ENCODE measurements at regions not wholly inside any gene's neighbourhood (a gene's known extent, or its start where the extent isn't known, plus 50 kb on each side); places are given as distances from the start of the nearest gene placed in this dataset.

DNA sequence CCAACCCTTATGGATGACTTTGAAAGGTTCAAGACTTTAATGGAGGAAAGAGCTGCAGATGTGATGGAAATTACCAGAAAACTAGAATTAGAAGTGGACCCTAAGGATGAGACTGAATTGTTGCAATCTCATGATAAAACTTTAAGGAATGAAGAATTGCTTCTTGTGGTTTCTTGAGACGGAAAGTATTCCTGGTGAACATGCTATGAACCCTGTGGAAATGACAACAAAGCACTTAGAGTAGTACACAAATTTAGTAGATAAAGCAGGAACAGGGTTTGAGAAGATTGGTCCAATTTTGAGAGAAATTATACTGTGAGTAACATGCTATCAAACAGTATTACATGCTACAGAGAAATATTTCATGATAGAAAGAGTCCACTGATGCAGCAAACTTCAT is 215.4 kb downstream of the OMA1 start:
- no peak for DNase-seq (ENCODE audit: low spot score)
- H3K9me3 Mint-ChIP-seq (ENCODE audit: low read depth), result no peaks in the 10 kb centered on the region
- no peak overlapping the region for H3K27ac Mint-ChIP-seq (ENCODE audit: unreplicated experiment)
- H3K36me3 Mint-ChIP-seq (ENCODE audit: low read depth), result no peaks in the 10 kb centered on the region
- no peak overlapping the region for H3K4me3 Mint-ChIP-seq (ENCODE audit: unreplicated experiment)
- no peaks in the 10 kb centered on the region for H3K27me3 Mint-ChIP-seq (ENCODE audit: low read depth)
- TF ChIP-seq, protein P1, sequence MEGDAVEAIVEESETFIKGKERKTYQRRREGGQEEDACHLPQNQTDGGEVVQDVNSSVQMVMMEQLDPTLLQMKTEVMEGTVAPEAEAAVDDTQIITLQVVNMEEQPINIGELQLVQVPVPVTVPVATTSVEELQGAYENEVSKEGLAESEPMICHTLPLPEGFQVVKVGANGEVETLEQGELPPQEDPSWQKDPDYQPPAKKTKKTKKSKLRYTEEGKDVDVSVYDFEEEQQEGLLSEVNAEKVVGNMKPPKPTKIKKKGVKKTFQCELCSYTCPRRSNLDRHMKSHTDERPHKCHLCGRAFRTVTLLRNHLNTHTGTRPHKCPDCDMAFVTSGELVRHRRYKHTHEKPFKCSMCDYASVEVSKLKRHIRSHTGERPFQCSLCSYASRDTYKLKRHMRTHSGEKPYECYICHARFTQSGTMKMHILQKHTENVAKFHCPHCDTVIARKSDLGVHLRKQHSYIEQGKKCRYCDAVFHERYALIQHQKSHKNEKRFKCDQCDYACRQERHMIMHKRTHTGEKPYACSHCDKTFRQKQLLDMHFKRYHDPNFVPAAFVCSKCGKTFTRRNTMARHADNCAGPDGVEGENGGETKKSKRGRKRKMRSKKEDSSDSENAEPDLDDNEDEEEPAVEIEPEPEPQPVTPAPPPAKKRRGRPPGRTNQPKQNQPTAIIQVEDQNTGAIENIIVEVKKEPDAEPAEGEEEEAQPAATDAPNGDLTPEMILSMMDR (IDR thresholded peaks at IDR 0.05), result no peak
- H3K4me1 Mint-ChIP-seq (ENCODE audit: low read depth), result peaks cover 4% of the 10 kb centered on the region

DNA sequence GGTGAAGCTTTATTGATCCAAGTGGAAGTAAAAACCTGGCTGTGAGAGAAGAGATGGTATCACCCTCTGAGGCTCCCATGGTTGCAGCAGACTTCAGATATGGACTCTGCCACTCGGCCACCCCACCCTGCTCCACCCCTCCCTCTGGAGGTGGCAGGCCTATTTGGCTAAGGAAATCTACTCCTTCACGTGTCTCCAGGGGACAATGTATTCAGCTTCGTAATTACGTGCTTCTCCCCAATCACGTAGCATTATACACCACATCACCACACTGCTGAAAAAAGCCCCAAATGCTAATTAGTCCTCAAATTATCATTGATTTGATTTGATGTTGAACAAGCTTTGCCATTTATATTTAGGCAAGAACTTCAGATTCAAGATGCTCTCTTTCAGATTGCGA is 220.7 kb downstream of the OMA1 start:
- DNase-seq (ENCODE audit: low spot score), result no peak

DNA sequence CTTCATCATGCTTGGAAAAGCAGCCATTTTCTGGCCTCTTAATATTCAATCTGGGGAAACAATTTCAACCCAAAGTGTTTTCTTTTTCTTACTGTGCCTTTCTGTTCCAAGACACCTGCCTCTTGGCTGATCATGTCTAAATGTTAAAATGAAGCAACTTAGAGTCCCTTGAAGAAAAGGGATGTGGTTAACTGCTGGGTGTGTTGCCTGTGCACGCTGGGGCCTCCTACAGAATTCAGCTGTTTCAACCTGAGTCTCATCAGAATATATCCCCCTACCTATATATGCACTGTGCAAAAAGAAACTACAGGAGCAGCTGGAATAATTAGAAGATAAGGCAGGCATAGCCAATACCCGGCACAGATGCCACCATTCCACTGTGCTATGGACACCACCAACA is 222.0 kb downstream of the OMA1 start:
- Mint-ChIP-seq H3K27ac (ENCODE audit: unreplicated experiment) (no peak overlapping the region), H3K9me3 (ENCODE audit: low read depth) (peaks cover 11% of the 10 kb centered on the region), H3K36me3 (ENCODE audit: low read depth) (no peaks in the 10 kb centered on the region), H3K27me3 (ENCODE audit: low read depth) (peaks cover 2% of the 10 kb centered on the region), H3K4me3 (ENCODE audit: unreplicated experiment) (no peak overlapping the region), H3K4me1 (ENCODE audit: low read depth) (no peaks in the 10 kb centered on the region)
- no peak for DNase-seq (ENCODE audit: low spot score)
- TF ChIP-seq, protein P1 (IDR thresholded peaks at IDR 0.05), result no peak

More for the DNA sequence above, 220.7 kb downstream of the OMA1 start:
- Mint-ChIP-seq H3K36me3 (ENCODE audit: low read depth) (no peaks in the 10 kb centered on the region), H3K27ac (ENCODE audit: unreplicated experiment) (no peak overlapping the region), H3K4me3 (ENCODE audit: unreplicated experiment) (no peak overlapping the region), H3K27me3 (ENCODE audit: low read depth) (no peaks in the 10 kb centered on the region), H3K4me1 (ENCODE audit: low read depth) (no peaks in the 10 kb centered on the region), H3K9me3 (ENCODE audit: low read depth) (peaks cover 11% of the 10 kb centered on the region)
- TF ChIP-seq, protein P1 (IDR thresholded peaks at IDR 0.05), result no peak

DNA sequence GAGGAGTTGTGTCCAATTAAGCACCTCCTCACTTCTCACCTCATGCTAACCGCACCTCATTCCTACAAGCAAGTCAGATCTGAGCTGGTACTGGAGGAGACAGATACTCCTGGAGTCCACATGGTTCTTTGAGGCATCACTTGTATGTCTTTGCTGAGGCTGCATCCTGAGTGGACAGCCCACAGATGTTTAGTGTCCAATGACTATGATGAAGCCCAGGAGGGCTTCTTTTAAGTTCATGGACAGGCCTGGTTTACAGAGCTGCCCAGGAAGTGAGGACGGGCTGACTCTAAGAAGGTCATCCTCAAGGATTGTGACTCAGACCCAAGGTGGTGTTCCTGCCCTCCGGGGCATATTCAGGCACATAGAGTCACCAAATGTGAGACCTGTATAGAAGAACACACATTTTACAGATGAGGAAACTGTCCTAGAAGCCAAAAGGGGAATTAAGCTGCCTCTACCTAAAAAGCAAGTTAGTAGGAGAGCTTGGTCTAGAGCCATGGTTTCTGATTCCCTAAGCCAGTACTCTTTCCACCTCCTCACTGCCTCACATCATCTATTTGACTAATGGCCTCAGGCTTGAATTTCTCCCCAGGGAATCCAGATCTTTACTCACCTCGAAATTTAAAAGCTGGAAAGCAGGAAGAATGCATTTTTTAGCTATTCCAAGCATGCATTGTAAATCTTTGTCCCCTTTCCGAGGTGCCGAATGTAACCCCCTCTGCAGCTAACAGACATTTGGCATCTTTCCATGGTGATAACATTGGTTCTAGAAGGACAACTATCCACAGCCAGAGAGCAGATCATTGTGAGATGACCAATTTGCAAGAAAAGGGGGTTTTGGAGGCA is 228.1 kb downstream of the OMA1 start:
- H3K4me1 Mint-ChIP-seq (ENCODE audit: low read depth), result no peaks in the 10 kb centered on the region
- peaks cover 11% of the 10 kb centered on the region for H3K9me3 Mint-ChIP-seq (ENCODE audit: low read depth)
- peaks cover 7% of the 10 kb centered on the region for H3K27me3 Mint-ChIP-seq (ENCODE audit: low read depth)
- no peak overlapping the region for H3K27ac Mint-ChIP-seq (ENCODE audit: unreplicated experiment)
- DNase-seq (ENCODE audit: low spot score), result no peak
- TF ChIP-seq, protein P1 (IDR thresholded peaks at IDR 0.05), result no peak
- no peak overlapping the region for H3K4me3 Mint-ChIP-seq (ENCODE audit: unreplicated experiment)
- H3K36me3 Mint-ChIP-seq (ENCODE audit: low read depth), result no peaks in the 10 kb centered on the region

DNA sequence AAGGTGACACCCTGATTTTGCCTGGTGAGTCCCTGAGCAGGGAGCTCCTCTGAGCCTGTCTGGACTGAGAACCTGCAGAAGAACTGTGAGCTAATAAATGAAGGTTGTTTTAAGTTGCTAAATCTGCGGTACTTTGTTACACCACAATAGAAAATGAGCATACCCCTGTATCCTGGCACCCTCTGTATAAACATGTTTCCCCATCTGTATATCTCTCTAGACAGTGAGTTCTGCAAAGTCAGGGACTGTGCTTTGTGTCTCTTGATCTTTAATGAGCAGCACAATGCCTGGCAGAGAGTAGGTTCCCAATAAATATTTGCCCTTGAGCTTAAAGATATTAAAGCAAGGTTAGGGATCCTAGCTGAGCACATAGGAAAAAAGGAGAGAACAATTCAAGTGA is 228.8 kb downstream of the OMA1 start:
- no peak overlapping the region for H3K27ac Mint-ChIP-seq (ENCODE audit: unreplicated experiment)
- H3K36me3 Mint-ChIP-seq (ENCODE audit: low read depth), result no peaks in the 10 kb centered on the region
- no peak overlapping the region for H3K4me3 Mint-ChIP-seq (ENCODE audit: unreplicated experiment)
- H3K9me3 Mint-ChIP-seq (ENCODE audit: low read depth), result peaks cover 11% of the 10 kb centered on the region
- no peaks in the 10 kb centered on the region for H3K4me1 Mint-ChIP-seq (ENCODE audit: low read depth)
- peaks cover 7% of the 10 kb centered on the region for H3K27me3 Mint-ChIP-seq (ENCODE audit: low read depth)
- DNase-seq (ENCODE audit: low spot score), result no peak
- TF ChIP-seq, protein P1 (IDR thresholded peaks at IDR 0.05), result no peak

All from chondrocyte (in vitro differentiated cells).